NT2/D1 (cell line): ENCODE measurements at regions not wholly inside any gene's neighbourhood (a gene's known extent, or its start where the extent isn't known, plus 50 kb on each side); places are given as distances from the start of the nearest gene placed in this dataset.

Experiments
- DNase-seq: peaks from one replicate; pipeline ENCODE4 v3.0.0-alpha.2; 2011; ENCODE audit warnings: low read depth, low spot score
- H3K27me3 ChIP-seq: 2 replicates; pipeline ENCODE4 v1.6.0; 2011; ENCODE audit warnings: mild to moderate bottlenecking; ENCODE audit not compliant: insufficient read length, insufficient read depth
- H3K36me3 ChIP-seq: 2 replicates; pipeline ENCODE4 v1.6.1; 2011; ENCODE audit warnings: mild to moderate bottlenecking, low read length, mixed read lengths; ENCODE audit not compliant: insufficient read depth, insufficient read length
- H3K4me1 ChIP-seq: 2 replicates; pipeline ENCODE4 v1.5.1; 2011; ENCODE audit not compliant: insufficient read depth, insufficient read length
- H3K4me3 ChIP-seq: 2 replicates; pipeline ENCODE4 v1.5.1; 2011; ENCODE audit warnings: low read depth; ENCODE audit not compliant: insufficient read length
- H3K9ac ChIP-seq: 2 replicates; pipeline ENCODE4 v1.6.0; 2011; ENCODE audit warnings: low read depth; ENCODE audit not compliant: insufficient read length
- H3K9me3 ChIP-seq: 2 replicates; pipeline ENCODE4 v1.5.1; 2011; ENCODE audit warnings: mild to moderate bottlenecking, low read length; ENCODE audit not compliant: insufficient read depth
- SUZ12 ChIP-seq: IDR thresholded peaks from 2 replicates; pipeline ENCODE4 v1.6.1; 2011; ENCODE audit not compliant: insufficient read length, insufficient read depth; ENCODE audit errors: extremely low read depth
- YY1 ChIP-seq: IDR thresholded peaks from 2 replicates; pipeline ENCODE4 v1.6.1; 2011; ENCODE audit not compliant: insufficient read length, insufficient read depth
- ZNF274 ChIP-seq: IDR thresholded peaks from 2 replicates; pipeline ENCODE4 v1.6.1; 2011; ENCODE audit warnings: mild to moderate bottlenecking, low read depth, low read length

- Histone ChIP-seq H3K27me3 (no peaks in the 10 kb centered on the region), H3K4me1 (peaks cover 4% of the 10 kb centered on the region), H3K9me3 (peaks cover 11% of the 10 kb centered on the region), H3K4me3 (no peak overlapping the region), H3K9ac (no peak overlapping the region), H3K36me3 (no peaks in the 10 kb centered on the region)
- DNase-seq, result no peak
- no peak for TF ChIP-seq SUZ12
- no peak for TF ChIP-seq ZNF274
- no peak for TF ChIP-seq YY1
Measured at GRCh38 chr2:15116830-15117229, 444.3 kb downstream of the NBAS start.
